ENCODE measurements at regions not wholly inside any gene's neighbourhood (a gene's known extent, or its start where the extent isn't known, plus 50 kb on each side); places are given as distances from the start of the nearest gene placed in this dataset.

DNA sequence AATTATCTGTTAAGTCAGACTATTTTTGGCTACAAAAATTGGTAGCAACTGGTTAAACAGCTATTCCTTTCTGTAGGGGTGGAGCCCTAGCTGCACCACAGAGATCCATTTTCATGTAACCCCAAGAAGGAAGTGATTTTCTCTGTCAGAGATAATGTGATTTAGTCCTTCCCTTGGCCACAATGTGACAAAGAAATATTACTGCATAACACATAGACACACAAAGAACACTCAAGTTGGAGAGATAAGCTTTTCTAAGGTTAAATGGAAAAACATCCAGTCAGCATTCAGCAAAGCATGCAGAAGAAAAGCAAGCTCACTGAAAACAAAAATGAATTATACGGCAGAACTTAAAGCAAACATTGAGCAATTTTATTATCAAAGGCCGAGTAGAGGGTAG, 227.8 kb upstream of the CDH9 start:
- no peak for DNase-seq (ENCODE audit: low spot score)

DNA sequence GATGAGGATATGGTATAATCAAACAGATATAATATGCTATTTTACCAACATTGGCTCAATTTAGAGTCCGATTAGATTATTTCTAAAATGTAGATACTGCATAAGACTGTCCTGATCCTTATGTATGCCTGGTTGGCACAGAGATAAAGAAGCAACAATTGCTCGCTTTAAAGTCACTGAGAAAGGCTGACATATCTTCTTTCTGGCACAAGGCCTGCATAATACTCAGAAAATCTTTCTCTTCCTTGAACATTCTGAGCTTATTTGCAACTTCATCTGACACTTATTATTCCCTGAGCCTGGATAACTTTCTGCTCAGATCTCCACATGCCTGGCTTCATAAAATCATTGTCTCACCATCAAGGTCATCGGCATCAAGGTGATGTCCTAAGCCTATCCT, 219.3 kb upstream of the CDH9 start:
- DNase-seq (ENCODE audit: low spot score) = no peak

DNA sequence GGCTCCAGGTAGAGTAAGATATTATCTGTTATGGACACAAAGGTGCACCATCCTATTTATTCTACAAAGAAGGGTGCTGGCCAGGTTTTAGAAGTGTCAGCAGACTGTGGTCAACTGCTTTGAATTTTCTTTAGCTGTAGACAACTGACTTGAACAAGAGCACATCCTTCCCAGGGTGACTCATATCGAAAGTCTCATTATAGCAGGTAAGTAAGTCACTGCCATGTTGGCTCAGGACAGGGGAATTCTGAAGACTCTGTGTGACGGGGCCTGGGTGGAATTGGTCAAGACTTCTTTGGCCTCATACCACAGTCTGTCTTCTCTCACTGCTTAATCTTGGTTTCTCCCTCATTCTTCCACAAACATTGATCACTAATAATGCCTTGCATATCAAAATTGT, 214.5 kb upstream of the CDH9 start:
- DNase-seq (ENCODE audit: low spot score) = no peak

DNA sequence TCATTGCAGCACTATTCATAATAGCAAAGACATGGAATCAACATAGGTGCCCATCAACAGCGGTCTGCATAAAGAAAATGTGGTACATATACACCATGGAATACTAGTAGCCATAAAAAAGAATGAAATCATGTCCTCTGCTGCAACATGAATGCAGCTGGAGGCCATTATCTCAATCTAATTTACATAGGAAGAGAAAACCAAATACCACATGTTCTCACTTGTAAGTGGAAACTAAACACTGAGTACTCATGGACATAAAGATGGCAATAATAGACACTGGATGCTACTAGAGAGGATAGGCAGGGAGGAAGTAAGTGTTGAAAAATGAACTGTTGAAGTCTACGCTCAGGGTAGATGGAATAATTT, 203.9 kb upstream of the CDH9 start:
- DNase-seq (ENCODE audit: low spot score) = no peak

DNA sequence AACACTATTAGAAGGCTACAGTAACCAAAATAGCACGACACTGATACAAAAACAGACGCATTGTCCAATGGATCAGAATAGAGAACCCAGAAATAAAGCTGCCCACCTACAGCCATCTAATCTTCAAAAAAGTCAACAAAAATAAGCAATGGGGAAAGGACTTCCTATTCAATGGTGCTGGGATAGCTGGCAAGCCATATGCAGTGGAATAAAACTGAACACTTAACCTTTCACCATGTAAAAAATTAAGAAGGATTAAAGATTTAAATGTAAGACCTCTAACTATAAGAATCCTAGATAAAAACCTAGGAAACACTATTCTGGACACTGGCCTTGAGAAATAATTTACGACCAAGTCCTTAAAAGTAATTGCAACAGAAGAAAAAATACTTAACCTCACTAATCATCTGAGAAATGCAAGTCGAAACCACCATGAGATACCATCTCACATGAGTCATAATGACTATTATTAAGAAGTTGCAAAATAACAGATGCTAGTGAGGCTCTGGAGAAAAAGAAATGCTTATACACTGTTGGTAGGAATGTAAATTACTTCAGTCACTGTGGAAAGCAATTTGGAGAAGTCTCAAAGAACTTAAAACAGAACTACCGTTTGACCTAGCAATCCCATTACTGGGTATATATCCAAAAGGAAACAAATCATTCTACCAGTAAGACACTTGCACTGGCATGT, 203.3 kb upstream of the CDH9 start:
- DNase-seq (ENCODE audit: low spot score) = no peak

DNA sequence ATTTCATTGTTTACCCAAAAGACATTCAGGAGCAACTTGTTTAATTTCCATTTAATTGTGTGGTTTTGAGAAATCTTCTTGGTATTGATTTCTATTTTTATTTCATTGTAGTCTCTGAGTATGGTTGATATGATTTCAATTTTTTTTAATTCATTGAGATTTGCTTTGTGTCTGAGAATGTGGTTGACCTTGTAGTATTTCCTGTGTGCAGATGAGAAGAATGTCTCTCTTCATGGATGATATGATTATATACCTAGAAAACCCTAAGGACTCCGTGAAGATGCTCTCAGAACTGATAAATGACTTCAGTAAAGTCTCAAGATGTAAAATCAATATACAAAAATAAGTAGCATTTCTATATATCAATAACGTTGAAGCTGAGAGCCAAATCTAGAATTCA, 202.4 kb upstream of the CDH9 start:
- no peak for DNase-seq (ENCODE audit: low spot score)

DNA sequence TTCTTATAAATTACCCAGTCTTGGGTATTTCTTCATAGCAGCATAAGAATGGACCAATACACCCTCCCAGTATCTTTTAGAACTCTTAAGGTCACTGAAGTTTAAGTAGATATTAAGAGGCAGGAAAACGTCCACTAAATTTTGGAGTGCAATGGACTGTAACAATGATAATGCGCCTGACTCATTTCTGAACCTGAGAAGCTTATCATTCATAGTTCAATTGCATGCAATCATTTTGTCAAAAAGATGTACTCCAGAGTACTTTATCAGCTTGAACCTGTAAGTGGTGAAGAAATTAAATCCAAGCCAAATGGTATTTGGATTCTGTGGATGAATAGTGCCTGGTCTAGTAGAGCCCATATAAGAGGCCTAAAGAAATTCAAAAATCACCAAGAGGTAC, 196.5 kb upstream of the CDH9 start:
- no peak for DNase-seq (ENCODE audit: low spot score)

DNA sequence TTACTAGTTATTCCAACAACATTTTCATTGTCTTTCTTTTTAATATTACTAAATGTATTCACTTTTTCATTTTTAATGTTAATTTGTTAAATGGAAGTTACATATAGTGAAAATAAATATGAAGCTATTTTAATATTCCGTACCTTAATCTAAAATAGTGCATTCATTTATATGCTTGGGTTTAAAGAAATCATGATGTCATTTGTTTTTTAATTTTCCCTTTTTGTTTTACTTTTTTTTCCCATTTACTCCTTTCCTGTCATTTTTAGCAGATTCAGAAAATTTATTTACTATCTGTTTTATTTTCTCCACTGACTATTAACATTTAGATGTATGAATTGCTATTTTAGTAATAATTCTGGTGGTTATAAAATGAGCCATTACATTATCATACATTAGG, 183.0 kb upstream of the CDH9 start:
- DNase-seq (ENCODE audit: low spot score) = no peak

DNA sequence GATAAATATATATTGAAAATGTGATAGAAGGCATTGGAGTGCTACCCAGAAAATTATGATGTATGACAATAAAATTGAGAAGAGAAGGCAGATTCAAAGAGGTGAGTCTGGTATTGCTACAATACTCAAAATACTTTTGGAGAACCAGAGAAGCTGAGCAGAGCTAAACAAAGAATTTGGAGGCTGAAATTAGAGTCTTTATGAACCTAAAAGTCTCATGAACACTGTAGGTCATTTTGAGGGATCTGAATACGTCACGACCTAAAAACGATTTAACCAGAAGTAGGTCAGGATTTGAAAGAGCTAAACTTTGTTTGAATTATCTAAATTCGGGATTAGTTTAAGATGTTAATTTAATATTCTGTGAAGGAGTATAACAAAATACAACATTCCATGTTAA, 182.4 kb upstream of the CDH9 start:
- no peak for DNase-seq (ENCODE audit: low spot score)

DNA sequence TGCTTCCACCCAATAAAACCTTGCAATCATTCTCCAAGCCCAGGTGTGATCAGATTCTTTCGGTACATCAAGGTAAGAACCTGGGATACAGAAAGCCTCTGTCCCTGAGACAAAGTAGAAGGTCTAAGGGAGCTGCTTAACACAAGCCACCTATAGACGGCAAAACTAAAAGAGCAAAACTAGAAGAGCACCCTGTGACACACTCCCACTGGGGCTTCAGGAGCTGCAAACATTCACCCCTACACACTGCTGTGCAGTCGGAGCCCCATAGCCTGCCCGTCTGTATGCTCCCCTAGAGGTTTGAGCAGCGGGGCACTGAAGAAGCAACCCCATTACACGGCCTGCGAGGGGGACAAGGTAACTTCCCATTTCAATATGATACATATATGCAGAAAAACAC, 179.6 kb upstream of the CDH9 start:
- no peak for DNase-seq (ENCODE audit: low spot score)

DNA sequence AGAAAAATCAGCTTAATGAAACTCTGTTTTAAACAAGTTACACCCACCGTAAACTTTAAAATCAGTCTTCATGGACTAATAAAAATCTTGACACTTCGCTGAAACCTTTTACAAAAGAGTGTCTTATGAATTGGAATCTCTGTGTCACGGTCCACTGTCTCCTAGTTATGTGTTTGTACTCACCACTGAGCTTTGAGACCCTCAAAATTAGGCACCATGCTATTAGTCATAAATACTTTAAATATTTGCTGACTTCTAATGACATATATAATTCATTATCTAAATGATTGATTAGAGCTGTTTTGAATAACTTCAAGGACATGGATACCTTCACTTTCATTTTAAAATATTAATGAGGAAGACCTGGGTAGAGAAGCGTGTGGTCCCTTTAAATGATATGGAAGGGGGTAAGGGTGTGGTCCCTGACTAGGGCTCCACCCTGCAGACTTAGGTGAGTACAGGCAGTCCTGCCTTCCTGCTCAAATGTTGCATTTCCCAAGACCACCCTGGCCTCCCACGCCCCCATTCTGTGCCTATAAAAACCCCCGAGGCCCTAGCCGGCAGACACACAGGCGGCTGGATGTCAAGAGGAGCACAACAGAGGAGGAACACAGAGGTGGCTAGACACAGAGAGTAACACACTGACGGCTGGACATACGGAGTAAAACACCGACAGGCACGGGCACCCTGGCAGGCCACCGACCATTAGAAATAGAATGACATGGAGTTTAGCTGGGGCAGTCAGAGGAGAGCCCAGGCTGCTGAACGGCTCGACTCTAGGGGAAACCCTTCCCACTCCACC, 179.0 kb upstream of the CDH9 start:
- no peak for DNase-seq (ENCODE audit: low spot score)

DNA sequence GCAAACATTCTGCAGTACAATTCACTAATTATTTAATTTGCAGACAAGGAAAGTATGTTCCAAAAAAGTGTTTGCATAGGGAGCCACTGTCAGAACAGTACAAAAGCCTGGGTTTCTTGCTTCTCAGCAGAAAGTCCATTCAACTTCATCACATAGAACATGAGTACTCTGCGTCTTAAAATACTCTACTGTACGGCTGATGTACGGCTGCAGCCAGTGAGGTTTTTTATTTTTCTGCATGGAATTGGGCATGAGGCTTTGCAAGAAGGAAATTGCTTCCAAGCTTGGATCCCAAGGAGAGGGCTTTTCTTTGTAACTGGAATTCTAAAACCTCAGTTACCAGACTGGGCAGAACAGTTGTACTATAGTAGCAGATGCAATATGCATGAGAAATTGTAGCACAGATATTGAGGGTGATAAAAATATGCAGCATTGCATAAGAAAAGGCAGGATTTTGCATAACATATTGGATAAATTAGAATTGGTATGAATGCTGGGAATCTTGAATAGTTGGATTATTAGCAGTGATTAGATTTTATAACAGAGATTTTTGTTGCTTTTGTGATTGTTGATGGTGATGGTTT, 178.1 kb upstream of the CDH9 start:
- no peak for DNase-seq (ENCODE audit: low spot score)

DNA sequence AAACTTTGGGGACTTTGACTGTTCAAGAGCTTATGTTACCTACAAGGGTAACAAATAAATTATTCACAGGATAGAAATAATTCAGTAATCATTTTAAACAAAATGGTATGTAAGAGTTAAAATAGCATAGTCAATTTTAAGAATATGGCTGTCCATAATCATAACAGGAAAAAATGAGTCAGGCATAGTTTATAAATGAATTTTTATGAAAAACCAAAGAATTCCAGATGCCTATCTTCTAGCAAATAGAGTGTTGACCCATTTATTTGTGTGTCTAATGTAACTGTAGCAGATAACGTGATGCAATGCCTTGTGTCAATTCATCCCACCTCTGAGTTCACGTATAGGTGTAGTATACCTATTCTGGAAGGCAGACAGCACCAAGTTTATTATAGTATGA, 169.7 kb upstream of the CDH9 start:
- DNase-seq (ENCODE audit: low spot score) = no peak

DNA sequence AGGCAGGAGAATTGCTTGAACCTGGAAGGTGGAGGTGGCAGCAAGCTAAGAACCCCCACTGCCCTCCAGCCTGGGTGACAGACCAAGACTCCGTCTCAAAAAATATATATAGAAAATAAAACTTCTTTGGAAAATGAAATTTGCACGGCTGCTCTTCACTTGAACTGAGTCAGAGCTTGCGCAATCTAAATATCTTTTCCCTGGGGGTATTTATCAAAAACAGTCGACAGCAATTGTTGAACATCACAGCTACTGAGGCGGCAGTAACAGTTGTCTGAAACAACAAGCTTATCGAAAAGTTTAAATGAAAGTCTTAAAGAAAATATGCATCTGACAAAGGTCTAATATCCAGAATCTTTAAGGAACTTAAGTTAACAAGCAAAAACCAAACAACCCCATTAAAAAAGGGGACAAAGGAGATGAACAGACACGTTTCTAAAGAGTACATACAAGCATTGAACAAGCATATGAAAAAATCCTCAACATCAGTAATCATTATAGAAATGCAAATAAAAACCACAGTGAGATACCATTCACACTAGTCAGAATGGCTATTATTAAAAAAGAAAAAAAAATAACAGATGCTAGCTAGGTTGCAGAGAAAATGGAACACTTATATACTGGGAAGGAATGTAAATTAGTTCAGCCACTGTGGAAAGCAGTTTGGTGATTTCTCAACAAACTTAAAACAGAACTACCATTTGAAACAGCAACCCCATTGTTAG, 153.6 kb upstream of the CDH9 start:
- no peak for DNase-seq (ENCODE audit: low spot score)

DNA sequence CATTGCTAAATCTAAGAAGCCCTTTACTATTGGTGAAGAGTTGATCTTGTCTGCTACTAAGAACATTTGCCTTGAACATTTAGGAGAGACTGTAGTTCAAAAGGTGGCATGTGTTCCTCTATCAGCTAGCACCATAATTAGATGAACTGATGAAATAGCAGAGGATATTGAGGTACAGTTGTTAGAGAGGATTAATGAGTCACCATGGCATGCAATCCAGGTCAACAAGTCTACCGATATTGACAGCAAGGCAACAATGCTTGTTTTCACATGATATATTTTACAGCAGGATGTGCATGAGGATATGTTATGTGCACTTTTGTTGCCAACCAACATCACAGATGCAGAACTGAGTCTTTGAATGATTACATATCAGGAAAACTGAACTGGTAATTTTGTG, 134.3 kb upstream of the CDH9 start:
- DNase-seq (ENCODE audit: low spot score) = no peak

DNA sequence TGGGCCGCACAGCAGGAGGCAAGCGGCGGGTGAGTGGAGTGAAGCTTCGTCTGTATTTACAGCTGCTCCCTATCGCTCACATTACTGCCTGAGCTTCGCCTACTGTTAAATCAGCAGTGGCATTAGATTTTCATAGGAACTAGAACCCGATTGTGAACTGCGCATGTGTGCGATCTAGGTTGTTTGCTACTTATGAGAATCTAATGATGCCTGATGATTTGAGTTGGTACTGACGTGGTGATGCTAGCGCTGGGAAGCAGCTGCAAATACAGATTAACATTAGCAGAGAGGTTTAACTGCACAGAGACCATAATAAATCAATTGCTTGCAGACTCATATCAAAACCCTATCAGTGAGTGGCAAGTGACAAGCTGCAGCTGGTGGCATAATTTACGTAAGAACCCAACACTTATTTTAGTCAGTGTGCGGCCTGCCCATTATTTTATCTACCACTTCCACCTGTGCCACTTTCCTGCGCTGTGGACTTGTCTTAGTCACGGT, 133.4 kb upstream of the CDH9 start:
- no peak for DNase-seq (ENCODE audit: low spot score)

DNA sequence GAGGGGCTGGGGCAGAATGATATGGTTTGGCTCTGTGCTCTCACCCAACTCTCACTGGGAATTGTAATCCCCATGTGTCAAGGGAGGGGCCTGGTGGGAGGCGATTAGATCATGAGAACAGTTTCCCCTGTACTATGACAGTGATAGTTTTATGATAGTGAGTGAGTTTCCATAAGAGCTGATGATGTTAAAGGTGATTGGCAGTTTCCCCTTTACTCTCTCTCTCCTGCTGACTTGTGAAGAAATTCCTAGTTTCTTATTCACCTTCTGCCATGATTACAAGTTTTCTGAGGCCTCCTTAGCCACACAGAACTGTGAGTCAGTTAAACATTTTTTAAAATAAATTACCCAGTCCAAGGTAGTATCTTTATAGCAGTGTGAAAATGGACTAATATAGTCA, 120.4 kb upstream of the CDH9 start:
- no peak for DNase-seq (ENCODE audit: low spot score)

DNA sequence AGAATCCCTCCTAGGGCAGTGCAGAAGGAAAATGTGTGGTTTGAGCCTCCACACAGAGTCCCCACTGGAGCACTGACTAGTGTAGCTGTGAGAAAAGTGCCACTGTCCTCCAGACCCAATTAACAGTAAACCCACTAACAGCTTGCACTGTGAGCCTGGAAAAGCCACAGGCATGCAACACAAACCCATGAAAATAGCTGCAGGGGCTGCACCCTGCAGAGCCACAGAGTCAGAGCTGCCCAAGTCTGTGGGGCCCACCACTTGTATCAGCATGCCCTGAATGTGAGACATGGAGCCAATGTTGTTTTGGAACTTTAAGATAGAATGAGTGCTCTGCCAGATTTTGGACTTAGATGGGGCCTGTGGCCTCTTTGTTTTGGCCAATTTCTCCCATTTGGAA, 119.8 kb upstream of the CDH9 start:
- no peak for DNase-seq (ENCODE audit: low spot score)

DNA sequence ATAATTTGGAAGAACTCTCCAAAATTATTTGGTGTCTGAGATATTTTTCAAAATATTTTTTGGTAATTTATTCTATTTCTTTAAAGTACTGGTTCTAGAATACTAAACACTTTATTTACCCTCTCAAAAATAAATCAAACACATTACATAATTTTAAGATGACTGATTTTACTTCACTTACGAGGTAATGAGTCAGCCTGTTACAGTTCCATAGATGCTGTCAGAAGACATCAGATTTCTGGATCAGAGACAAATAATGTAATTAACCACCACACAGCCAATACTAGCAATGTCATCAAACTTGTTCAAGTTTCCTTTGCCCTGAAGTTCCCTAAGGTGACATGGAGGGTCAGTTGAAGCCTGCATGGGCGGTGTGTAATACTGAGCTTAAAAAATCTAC, 106.1 kb upstream of the CDH9 start:
- DNase-seq (ENCODE audit: low spot score) = no peak

DNA sequence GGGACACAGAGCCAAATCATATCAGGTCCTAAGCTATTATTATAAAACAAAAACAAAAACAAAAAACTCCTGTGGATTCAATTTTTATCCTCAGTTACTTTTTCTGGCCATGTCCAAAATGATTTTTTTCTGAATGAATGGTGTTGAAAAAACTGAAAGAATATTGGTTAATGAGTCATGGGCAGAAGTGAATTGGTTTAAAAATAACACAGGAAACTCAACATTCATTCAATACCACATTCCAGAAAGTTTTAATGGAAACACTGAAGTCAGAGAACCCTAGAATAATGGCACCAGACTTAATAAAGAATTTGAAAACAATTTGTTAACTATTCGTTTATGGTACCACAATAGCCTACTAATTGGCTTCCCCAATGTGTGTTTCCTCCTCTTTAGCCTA, 102.4 kb upstream of the CDH9 start:
- no peak for DNase-seq (ENCODE audit: low spot score)

DNA sequence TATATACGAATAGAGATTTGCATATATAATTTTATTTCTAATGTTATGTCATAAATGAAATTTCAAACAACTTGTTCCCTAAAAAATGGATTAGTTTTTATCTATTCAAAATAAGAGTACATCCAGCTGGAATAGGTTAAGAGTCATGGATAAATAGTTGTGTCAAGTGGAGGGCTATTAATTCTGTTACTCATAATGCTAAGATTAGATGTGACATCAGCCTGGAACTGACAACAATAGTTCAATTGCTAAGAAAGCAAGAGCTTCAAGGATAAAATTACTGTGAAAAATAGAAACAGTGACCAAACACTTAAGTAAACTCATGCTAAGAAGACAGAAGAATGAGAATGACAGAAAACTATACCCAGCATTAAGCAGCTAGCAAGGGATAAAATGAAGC, 92.2 kb upstream of the CDH9 start:
- no peak for DNase-seq (ENCODE audit: low spot score)

DNA sequence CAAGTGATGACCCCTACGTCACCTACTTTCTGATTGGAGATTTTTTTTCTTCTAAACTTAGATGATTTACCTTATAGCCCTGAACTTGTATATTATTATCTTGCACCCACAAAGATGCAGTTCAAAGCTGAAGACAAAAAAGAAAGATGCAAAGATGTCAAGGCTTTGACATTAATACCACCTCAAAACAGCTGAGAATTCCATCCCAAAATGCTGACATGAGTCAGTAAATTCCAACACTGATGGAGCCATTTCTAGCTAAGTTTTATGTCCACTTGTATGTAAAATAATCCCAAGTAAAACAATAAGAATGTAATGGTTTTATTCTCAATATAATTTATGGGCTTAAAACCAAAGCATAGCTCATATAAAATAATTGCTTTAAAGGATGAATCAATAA, 91.5 kb upstream of the CDH9 start:
- DNase-seq (ENCODE audit: low spot score) = no peak

Data from mesenteric fat pad (tissue), 1 donor.